HG03066 (cell line): ENCODE measurements at regions not wholly inside any gene's neighbourhood (a gene's known extent, or its start where the extent isn't known, plus 50 kb on each side); places are given as distances from the start of the nearest gene placed in this dataset.

Experiments
- ATAC-seq: cut with Tn5 transposase; IDR thresholded peaks from one replicate; pipeline ENCODE4 v1.9.1; 2021; ENCODE audit warnings: low read depth; ENCODE audit not compliant: unreplicated experiment

GRCh38 chr6:81486234-81486633, 266.2 kb downstream of the TENT5A start:
- no peak for ATAC-seq

- ATAC-seq: no peak
These were observed 267.1 kb downstream of the TENT5A start for GRCh38 chr6:81485395-81485794.

- ATAC-seq: no peak
These were observed 268.2 kb downstream of the TENT5A start for GRCh38 chr6:81484251-81484650.

- no peak for ATAC-seq
These were observed 272.3 kb downstream of the TENT5A start for GRCh38 chr6:81480139-81480538.

- ATAC-seq: no peak
These were observed 275.6 kb downstream of the TENT5A start for GRCh38 chr6:81476881-81477280.

- ATAC-seq: no peak
These were observed 276.8 kb downstream of the TENT5A start for GRCh38 chr6:81475646-81476045.

GRCh38 chr6:81465859-81466258, 286.6 kb downstream of the TENT5A start:
- ATAC-seq: no peak

GRCh38 chr6:81456416-81456815, 296.1 kb downstream of the TENT5A start:
- no peak for ATAC-seq

- no peak for ATAC-seq
These were observed 296.8 kb downstream of the TENT5A start for GRCh38 chr6:81455641-81456040.

- peak; percentile 87 for ATAC-seq
These were observed 300.7 kb downstream of the TENT5A start for GRCh38 chr6:81451787-81452186.

GRCh38 chr6:81450180-81450579, 302.3 kb downstream of the TENT5A start:
- no peak for ATAC-seq

- ATAC-seq: no peak
These were observed 306.0 kb downstream of the TENT5A start for GRCh38 chr6:81446509-81446908.

GRCh38 chr6:81439417-81439816, 313.1 kb downstream of the TENT5A start:
- no peak for ATAC-seq

GRCh38 chr6:81436990-81437389, 315.5 kb downstream of the TENT5A start:
- ATAC-seq: no peak

- no peak for ATAC-seq
These were observed 339.2 kb downstream of the TENT5A start for GRCh38 chr6:81413306-81413705.

GRCh38 chr6:81401970-81402690, 350.4 kb downstream of the TENT5A start:
- ATAC-seq: no peak

- no peak for ATAC-seq
These were observed 355.6 kb downstream of the TENT5A start for GRCh38 chr6:81396916-81397315.

- no peak for ATAC-seq
These were observed 365.3 kb downstream of the TENT5A start for GRCh38 chr6:81387163-81387562.

GRCh38 chr6:81384921-81385320, 367.6 kb downstream of the TENT5A start:
- ATAC-seq: no peak

- no peak for ATAC-seq
These were observed 369.0 kb downstream of the TENT5A start for GRCh38 chr6:81383472-81383871.

GRCh38 chr6:81382852-81383251, 369.6 kb downstream of the TENT5A start:
- ATAC-seq: no peak

GRCh38 chr6:81381382-81381916, 371.0 kb downstream of the TENT5A start:
- ATAC-seq: no peak
